ENCODE measurements at regions not wholly inside any gene's neighbourhood (a gene's known extent, or its start where the extent isn't known, plus 50 kb on each side); places are given as distances from the start of the nearest gene placed in this dataset.

DNA sequence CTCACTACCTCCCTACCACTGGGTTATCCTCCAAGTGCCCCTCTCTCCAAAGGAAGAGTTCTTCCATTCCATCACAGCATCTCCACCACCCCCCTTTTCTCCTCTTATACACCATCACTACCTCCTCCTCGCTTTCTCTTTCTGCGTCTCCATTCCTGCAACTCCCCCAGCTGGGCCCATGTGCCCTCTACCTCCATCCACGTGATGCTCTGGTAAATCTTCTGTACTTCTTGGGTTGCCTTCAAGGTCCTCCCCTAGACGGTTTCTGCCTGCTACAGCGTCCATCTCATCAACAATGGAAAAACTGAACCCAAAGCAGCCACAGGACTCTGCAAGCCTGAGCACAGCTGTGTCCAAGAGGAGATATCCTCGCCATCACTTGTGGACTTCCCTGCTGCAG is 129.5 kb upstream of the SLCO3A1 start:
- TF ChIP-seq CTCF (optimal IDR thresholded peaks at IDR 0.05 in 1 of 3, IDR thresholded peaks at IDR 0.05 in 1 of 3, conservative IDR thresholded peaks at IDR 0.05 in 1 of 3; ENCODE audit: extremely low read depth in 1 of 3, insufficient read depth in 2 of 3, low read length in 3 of 3) = no peak
- no peak for TF ChIP-seq EZH2 (IDR thresholded peaks at IDR 0.05; ENCODE audit: low read length)

Measured in keratinocyte (primary cell).